ENCODE measurements at regions not wholly inside any gene's neighbourhood (a gene's known extent, or its start where the extent isn't known, plus 50 kb on each side); places are given as distances from the start of the nearest gene placed in this dataset.

- TF ChIP-seq CTCF (IDR thresholded peaks at IDR 0.05; ENCODE audit: low read length) (no peak), EZH2 (IDR thresholded peaks at IDR 0.05; ENCODE audit: borderline replicate concordance, low read length) (no peak)
These were observed 96.4 kb downstream of the CYRIA start for GRCh38 chr2:16568998-16569784.
